ENCODE measurements at regions not wholly inside any gene's neighbourhood (a gene's known extent, or its start where the extent isn't known, plus 50 kb on each side); places are given as distances from the start of the nearest gene placed in this dataset.

- no peak for DNase-seq
Measured at GRCh38 chr22:48539261-48539660, 1288.4 kb downstream of the BRD1 start.

DNA sequence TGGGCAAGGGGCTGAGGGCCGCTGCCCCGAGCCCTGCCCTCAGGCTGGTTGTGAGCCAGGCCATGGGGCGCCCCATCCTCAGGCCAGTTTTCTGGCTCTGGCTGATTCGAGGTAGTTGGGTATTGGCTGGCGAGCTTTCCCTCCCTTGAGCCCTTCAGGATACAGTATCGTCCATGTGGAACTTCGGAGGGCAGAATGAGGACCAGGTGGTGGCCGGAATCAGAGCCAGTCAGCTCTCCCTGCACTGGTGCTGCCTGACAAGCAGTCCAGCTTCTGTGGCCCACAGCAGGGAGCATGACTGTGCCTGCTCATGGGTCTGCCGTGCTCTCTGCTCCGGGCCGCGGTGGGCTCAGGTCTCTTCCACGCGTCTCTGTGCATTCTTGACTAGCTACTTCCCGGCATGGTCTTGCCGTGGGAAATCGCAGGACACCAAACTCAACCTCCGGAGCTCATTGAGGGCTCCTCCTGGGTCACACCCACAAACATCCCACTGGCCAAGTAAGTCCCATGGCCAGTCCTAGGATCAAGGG, 1289.3 kb downstream of the BRD1 start:
- DNase-seq = no peak

DNA sequence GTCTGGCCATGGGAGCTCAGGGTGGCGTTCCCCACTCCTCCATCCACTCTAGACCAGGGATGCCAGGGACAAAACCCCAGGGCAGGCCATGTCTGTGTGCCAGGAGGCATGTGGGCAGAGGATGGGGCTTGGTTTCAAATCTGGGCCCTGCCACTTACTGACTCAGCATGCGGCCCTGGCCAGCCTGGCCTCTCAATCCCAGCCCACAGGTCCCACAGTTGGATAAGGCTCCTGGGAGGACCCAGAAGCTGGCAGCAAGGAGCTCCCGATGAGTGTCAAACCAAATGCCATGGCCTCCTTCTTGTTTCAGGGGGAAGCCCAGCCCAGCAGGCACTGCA, 1290.4 kb downstream of the BRD1 start:
- no peak for DNase-seq

- DNase-seq = no peak
Measured at GRCh38 chr22:48536541-48537342, 1290.9 kb downstream of the BRD1 start.

GRCh38 chr22:48535868-48536540, 1291.7 kb downstream of the BRD1 start:
- no peak for DNase-seq

GRCh38 chr22:48534395-48534958, 1293.2 kb downstream of the BRD1 start:
- DNase-seq = no peak

DNA sequence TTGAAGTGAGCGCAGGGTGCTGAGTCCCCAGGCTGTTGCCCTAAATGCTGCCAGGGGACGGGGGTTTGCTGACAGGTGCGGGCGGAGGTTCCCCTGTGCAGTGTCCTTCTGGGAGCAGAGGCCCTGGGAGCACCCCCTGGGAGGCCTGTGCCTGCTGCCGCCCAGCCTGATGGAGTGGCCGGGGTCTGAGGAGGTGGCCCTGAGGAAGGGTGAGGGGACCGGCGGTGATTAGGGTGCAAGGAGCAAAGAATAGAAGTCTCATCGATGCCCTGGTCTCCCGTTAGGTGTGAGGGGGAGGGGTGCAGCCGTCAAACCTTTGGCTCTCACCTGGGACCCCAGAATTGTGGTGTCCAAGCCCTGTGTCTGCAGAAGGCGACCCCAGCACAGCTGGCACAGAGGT, 1294.7 kb downstream of the BRD1 start:
- DNase-seq = no peak

GRCh38 chr22:48531761-48532435, 1295.8 kb downstream of the BRD1 start:
- no peak for DNase-seq

DNA sequence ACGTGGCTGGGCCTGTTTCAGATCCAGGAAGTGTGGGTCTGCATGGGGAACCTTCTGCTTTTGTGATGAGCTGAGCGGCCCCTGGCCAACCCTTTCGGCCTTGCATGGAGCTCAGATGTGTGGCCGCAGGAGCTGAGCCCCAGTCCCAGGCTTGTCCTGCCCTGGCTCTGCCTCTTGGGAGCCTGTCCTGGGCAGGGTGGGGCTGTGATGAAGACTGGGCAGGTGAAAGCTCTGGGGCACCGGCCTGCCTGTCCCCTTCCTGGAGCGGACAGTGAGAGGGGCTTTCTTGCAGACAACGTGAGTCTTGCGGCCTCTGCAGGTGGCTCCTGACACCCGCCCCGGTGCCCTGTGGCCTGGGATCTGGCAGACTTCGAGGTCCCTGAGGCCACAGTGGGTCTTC, 1296.6 kb downstream of the BRD1 start:
- no peak for DNase-seq

DNA sequence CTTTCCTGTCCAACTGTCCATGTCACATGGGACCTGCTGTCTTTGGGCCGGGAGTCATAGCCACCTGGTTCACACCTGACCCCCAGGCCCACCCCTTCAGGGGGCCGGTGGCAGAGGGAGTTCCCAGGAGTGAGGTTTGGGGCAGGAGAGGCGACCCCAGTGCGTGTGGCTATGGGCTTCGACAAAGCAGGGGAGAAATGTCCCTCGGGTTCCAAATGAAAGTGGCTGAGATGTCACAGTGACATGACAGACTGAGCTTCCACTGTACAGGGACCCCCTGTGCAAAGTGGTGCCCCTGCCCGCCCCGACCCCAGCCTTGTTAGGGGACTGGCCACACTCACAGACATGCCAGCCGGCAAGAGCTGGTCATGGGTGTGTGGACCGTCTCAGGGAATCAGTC, 1297.0 kb downstream of the BRD1 start:
- DNase-seq = no peak

DNA sequence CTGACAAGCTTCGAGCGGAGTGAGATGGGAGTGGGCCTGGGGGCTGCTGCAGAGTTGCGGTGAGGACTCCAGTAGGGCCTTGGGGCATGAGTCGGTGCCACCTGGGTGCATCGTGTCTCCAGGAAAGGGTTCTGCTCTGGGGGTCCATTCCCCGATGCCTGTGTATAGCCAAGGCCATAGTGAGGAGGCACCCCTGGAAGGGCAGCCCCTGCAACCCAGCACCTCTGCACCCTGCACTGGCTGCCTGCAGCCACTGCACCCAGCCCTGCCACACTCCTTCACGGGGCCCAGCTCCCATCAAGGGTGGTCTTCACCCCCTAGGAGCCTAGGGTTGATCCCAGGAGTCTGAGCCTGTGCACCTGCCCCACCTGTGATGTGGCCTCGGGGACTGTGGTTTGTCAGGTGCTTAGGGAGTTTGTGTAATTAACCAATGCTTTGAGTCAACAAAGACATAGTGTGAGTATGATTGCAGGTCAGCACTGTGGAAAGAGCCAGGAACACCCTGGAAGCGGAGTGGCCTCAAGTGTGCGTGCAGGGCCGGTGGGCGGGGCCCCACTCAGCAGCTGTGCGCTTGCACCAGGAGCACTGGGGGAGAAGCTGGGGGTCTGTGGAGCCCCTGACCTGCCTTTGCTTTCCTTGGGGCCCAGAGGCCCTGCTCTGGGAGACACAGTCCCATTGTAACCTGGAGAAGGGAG, 1299.3 kb downstream of the BRD1 start:
- no peak for DNase-seq

GRCh38 chr22:48523761-48524160, 1303.9 kb downstream of the BRD1 start:
- DNase-seq = no peak

GRCh38 chr22:48523091-48523490, 1304.6 kb downstream of the BRD1 start:
- no peak for DNase-seq

DNA sequence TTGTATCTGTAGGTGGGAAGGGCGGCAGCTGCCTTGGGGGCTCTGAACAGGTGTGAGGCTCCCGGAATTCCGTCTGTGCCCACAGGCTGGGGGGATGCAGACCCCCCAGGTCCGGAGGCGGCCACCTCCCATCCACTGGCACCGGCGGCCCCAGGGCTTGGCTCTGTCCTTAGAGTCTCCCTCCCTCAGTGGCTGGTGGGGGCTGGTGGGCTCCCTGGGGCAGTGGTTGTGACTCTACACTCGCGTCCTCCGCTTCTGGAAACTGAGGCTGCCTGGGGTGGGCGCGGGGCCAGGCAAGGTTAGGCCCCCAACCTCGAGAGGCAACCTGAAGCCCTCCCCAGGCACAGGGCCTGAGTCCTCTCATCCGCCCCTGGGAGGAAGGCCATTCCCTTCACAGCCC, 1305.4 kb downstream of the BRD1 start:
- DNase-seq = no peak

DNA sequence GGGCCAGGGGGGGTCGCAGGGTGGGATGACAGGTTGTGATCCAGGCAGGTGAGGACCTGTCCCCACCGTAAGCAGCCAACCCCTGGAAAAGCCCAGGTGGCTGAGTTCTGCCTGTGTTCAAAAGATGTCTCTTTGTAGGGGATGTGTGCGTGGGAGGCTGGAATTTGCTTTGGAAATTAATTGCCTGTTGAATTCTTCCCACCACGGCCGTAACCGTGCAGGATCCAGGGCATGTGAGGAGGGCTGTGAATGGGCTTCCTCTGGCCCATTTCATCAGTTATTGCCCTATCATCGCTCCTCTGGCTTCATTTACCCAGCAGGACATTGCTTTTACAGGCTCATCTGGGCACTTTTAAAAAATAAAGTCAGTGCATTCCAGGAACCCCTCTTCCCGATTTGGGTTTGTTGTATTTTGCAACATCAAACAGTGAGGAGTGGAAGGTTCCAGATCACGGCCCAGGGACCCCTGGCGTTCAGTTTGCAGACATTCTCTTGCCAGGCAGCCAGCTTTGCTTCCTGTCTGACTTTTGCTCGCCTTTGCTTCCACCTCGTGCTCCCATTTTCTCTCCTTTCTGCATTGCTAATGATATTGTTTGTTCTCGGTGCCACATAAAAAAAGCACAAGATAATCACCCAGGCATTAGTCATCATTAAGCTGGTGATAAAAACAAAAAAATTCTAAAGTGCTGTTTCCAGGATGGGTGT, 1306.6 kb downstream of the BRD1 start:
- DNase-seq = no peak

DNA sequence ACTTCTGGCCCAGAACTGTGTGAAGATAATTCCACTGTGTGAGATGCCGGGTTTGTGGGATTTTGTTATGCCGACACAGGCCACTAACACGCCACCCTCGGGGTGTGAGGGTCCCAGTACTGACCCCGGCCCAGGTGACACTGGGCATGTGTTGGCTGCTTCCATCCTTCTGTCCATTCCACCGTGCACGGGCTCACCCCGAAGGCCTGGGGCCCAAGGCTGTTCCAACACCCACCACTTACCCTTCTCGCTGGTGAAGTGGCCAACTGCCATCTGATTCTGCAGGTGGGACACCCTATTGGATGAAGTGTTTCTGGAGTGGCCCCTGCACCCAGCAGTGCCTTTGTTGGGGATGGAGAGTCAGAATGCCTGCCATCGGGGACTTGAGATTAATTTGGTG, 1307.5 kb downstream of the BRD1 start:
- DNase-seq = no peak

DNA sequence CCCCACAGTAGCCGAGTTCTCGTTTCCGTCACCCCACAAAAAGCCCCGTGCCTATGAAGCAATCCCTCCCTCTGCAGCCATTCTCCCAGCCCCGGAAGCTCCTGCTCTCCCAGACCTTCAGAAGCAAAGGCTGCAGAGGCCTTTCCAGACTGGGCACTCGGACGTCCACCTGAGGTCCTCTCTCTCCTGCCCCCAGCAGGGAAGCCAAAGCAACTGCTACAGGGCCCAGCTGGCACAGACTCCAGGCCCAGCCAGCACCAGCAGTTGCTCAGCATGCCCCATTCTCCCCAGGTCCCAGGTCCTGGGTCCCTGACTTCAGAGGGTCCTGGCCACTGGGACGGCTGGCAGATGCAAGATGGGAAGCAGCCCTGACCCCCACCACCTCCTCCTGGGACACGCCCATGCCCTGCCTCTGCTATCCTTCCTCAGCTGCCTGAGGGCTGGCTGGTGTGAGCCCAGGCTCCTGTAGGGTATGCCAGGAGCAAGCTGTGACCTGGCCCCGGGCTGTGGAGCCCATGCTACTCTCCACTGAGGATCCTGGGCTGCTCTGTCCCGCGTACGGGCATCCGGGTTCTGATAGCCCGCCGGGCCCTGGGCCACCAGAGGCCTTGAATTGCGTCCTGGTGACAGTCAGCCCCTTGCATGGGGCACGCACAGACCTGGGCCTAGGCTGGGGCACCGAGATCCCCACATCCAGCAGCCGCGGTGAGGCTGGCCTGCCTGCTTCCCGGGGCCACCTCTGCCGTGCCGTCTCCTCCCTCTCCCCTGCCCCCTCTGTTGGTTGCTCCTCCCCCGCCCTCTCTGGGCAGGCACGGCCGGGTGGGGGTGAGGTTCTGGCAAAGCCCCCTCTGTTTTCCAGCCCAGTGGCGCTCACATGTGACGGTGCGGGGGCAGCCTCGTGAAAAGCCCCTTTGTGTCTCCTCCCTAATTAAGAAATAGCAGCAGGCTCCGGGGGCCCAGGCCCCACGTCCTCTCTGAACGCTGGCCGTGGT, 1310.3 kb downstream of the BRD1 start:
- DNase-seq = no peak

- no peak for DNase-seq
Measured at GRCh38 chr22:48516571-48516970, 1311.1 kb downstream of the BRD1 start.

- no peak for DNase-seq
Measured at GRCh38 chr22:48515571-48516200, 1312.0 kb downstream of the BRD1 start.

DNA sequence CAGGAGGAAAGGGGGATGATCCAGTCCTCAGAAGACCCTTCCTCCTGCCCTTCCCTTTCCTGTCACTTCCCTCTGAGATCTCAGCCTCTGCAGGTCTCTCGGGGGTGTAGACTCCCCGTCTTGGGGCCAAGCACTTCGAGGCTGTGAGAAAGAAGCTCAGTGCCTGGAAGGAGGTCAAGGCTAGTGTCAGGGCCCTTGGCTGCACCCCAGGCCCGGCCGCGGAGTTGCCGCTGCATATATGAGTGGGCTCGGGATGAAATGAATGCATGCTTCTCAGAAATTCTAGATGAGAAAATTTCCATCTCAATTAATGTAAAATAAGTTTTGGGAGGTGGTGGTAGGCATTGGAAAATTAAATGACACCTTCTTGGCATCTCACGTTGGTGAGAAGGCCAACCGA, 1313.7 kb downstream of the BRD1 start:
- no peak for DNase-seq

- no peak for DNase-seq
Measured at GRCh38 chr22:48513446-48513845, 1314.2 kb downstream of the BRD1 start.
